ENCODE measurements at regions not wholly inside any gene's neighbourhood (a gene's known extent, or its start where the extent isn't known, plus 50 kb on each side); places are given as distances from the start of the nearest gene placed in this dataset.

DNA sequence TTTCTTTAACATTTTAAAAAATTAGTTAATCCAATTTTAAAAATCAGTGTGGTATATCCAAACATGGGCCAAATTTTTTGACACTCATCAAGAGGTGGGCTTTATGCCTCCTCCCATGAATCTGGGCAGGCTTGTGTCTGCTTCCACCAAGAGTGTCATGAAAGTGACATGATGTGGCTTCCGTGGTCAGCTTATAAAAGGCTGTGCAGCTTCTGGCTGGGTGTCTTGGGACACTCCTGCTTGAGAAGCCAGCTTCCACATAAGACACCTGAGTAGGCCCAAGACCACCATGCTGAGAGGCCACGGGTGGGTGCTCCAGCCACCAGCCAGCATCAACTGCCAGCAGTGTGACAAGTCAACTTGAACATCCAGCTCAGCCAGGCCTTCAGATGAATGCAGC, 74.3 kb upstream of the RUNX3 start:
- TF ChIP-seq POLR2A (IDR thresholded peaks at IDR 0.05), result no peak
- TF ChIP-seq, protein P1, sequence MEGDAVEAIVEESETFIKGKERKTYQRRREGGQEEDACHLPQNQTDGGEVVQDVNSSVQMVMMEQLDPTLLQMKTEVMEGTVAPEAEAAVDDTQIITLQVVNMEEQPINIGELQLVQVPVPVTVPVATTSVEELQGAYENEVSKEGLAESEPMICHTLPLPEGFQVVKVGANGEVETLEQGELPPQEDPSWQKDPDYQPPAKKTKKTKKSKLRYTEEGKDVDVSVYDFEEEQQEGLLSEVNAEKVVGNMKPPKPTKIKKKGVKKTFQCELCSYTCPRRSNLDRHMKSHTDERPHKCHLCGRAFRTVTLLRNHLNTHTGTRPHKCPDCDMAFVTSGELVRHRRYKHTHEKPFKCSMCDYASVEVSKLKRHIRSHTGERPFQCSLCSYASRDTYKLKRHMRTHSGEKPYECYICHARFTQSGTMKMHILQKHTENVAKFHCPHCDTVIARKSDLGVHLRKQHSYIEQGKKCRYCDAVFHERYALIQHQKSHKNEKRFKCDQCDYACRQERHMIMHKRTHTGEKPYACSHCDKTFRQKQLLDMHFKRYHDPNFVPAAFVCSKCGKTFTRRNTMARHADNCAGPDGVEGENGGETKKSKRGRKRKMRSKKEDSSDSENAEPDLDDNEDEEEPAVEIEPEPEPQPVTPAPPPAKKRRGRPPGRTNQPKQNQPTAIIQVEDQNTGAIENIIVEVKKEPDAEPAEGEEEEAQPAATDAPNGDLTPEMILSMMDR (IDR thresholded peaks at IDR 0.05 in 4 of 5, conservative IDR thresholded peaks at IDR 0.05 in 1 of 5), result no peak
